ENCODE measurements at regions not wholly inside any gene's neighbourhood (a gene's known extent, or its start where the extent isn't known, plus 50 kb on each side); places are given as distances from the start of the nearest gene placed in this dataset.

GRCh38 chr9:32906213-32906612, 95.2 kb downstream of the APTX start:
- no peak overlapping the region for H3K9ac ChIP-seq (ENCODE audit: low read depth in 2 of 2, low read length in 2 of 2)
- TF ChIP-seq, protein P1, sequence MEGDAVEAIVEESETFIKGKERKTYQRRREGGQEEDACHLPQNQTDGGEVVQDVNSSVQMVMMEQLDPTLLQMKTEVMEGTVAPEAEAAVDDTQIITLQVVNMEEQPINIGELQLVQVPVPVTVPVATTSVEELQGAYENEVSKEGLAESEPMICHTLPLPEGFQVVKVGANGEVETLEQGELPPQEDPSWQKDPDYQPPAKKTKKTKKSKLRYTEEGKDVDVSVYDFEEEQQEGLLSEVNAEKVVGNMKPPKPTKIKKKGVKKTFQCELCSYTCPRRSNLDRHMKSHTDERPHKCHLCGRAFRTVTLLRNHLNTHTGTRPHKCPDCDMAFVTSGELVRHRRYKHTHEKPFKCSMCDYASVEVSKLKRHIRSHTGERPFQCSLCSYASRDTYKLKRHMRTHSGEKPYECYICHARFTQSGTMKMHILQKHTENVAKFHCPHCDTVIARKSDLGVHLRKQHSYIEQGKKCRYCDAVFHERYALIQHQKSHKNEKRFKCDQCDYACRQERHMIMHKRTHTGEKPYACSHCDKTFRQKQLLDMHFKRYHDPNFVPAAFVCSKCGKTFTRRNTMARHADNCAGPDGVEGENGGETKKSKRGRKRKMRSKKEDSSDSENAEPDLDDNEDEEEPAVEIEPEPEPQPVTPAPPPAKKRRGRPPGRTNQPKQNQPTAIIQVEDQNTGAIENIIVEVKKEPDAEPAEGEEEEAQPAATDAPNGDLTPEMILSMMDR (IDR thresholded peaks at IDR 0.05) = no peak
- no peaks in the 10 kb centered on the region for H3K36me3 ChIP-seq
- no peaks in the 10 kb centered on the region for H3K9me3 ChIP-seq
- no peaks in the 10 kb centered on the region for H3K4me1 ChIP-seq
- intact Hi-C loops (cut with DNase I) = no loop called here
- no peak overlapping the region for H3K4me3 ChIP-seq
- H3K27me3 ChIP-seq = no peaks in the 10 kb centered on the region
- no peak overlapping the region for H3K27ac ChIP-seq
- DNase-seq = no peak

- H3K9me3 ChIP-seq = no peaks in the 10 kb centered on the region
- no peaks in the 10 kb centered on the region for H3K36me3 ChIP-seq
- H3K9ac ChIP-seq (ENCODE audit: low read depth in 2 of 2, low read length in 2 of 2) = no peak overlapping the region
- H3K4me3 ChIP-seq = no peak overlapping the region
- no peaks in the 10 kb centered on the region for H3K27me3 ChIP-seq
- intact Hi-C loops (cut with DNase I) = no loop called here
- no peak overlapping the region for H3K27ac ChIP-seq
- no peaks in the 10 kb centered on the region for H3K4me1 ChIP-seq
- TF ChIP-seq, protein P1 (IDR thresholded peaks at IDR 0.05) = no peak
- no peak for DNase-seq
Observed at GRCh38 chr9:32915802-32916201, 85.6 kb downstream of the APTX start.

GRCh38 chr9:32918628-32919027, 82.8 kb downstream of the APTX start:
- TF ChIP-seq, protein P1 (IDR thresholded peaks at IDR 0.05) = no peak
- no peaks in the 10 kb centered on the region for H3K27me3 ChIP-seq
- H3K4me3 ChIP-seq = no peak overlapping the region
- H3K36me3 ChIP-seq = no peaks in the 10 kb centered on the region
- H3K27ac ChIP-seq = no peak overlapping the region
- no peaks in the 10 kb centered on the region for H3K4me1 ChIP-seq
- DNase-seq = no peak
- no peaks in the 10 kb centered on the region for H3K9me3 ChIP-seq
- H3K9ac ChIP-seq (ENCODE audit: low read depth in 2 of 2, low read length in 2 of 2) = no peak overlapping the region
- intact Hi-C loops (cut with DNase I) = no loop called here
